AG08395 (cell line): ENCODE measurements at regions not wholly inside any gene's neighbourhood (a gene's known extent, or its start where the extent isn't known, plus 50 kb on each side); places are given as distances from the start of the nearest gene placed in this dataset.
"Not testable (repeated sequence)": the region's sequence is repeated elsewhere in the genome, so short reads cannot be mapped to it uniquely, and the experiment has no call there.

Source experiments
- DNase-seq: peaks from one replicate; pipeline ENCODE4 v3.0.0; 2012; ENCODE audit warnings: mixed read lengths, low spot score

GRCh38 chr1:31485166-31485565 is 72.2 kb downstream of the SERINC2 start:
- DNase-seq = no peak

- no peak for DNase-seq
Observed at GRCh38 chr1:31487143-31487542, 74.1 kb downstream of the SERINC2 start.

GRCh38 chr1:31487721-31488293 is 74.8 kb downstream of the SERINC2 start:
- no peak for DNase-seq

GRCh38 chr1:31488528-31488927 is 75.5 kb downstream of the SERINC2 start:
- DNase-seq = no peak

GRCh38 chr1:31489575-31489974 is 76.6 kb downstream of the SERINC2 start:
- DNase-seq = not testable (repeated sequence)

GRCh38 chr1:31490596-31490995 is 77.6 kb downstream of the SERINC2 start:
- DNase-seq = not testable (repeated sequence)

GRCh38 chr1:31495351-31495750 is 81.0 kb upstream of the TINAGL1 start:
- DNase-seq = not testable (repeated sequence)

- DNase-seq = not testable (repeated sequence)
Observed at GRCh38 chr1:31495770-31496169, 80.5 kb upstream of the TINAGL1 start.

GRCh38 chr1:31497601-31498000 is 78.7 kb upstream of the TINAGL1 start:
- DNase-seq = no peak

GRCh38 chr1:31498376-31499040 is 77.8 kb upstream of the TINAGL1 start:
- no peak for DNase-seq

GRCh38 chr1:31501505-31501904 is 74.8 kb upstream of the TINAGL1 start:
- DNase-seq = no peak

- no peak for DNase-seq
Observed at GRCh38 chr1:31502253-31502652, 74.1 kb upstream of the TINAGL1 start.

- DNase-seq = no peak
Observed at GRCh38 chr1:31502926-31503511, 73.3 kb upstream of the TINAGL1 start.

- DNase-seq = no peak
Observed at GRCh38 chr1:31503570-31503969, 72.7 kb upstream of the TINAGL1 start.

GRCh38 chr1:31504001-31504400 is 72.3 kb upstream of the TINAGL1 start:
- no peak for DNase-seq

- DNase-seq = peak; percentile 74
Observed at GRCh38 chr1:31505911-31506497, 70.3 kb upstream of the TINAGL1 start.

- DNase-seq = no peak
Observed at GRCh38 chr1:31507221-31507620, 69.1 kb upstream of the TINAGL1 start.

GRCh38 chr1:31507676-31508530 is 68.4 kb upstream of the TINAGL1 start:
- no peak for DNase-seq

- DNase-seq = no peak
Observed at GRCh38 chr1:31509124-31510072, 66.9 kb upstream of the TINAGL1 start.

- DNase-seq = no peak
Observed at GRCh38 chr1:31510304-31510703, 66.0 kb upstream of the TINAGL1 start.
